ENCODE measurements at regions not wholly inside any gene's neighbourhood (a gene's known extent, or its start where the extent isn't known, plus 50 kb on each side); places are given as distances from the start of the nearest gene placed in this dataset.

DNA sequence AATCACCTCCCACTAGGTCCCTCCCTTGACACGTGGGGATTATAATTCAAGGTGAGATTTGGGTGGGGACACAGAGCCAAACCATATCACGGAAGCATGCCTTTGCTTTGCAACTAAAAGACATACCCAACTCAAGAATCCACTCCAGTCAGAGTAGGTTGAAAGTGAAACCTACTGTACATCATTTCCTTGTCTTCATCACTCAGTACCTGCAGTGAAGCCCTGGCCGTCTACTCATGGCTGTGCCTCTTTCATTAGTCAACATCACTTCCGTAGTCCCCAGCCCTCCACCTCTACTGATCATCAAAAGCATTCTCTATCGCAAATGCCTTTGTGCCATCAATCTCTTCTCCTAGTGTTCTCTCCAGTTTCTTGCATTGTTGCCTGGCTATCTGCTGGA, 343.1 kb upstream of the ARGLU1 start:
- TF ChIP-seq, protein P1, sequence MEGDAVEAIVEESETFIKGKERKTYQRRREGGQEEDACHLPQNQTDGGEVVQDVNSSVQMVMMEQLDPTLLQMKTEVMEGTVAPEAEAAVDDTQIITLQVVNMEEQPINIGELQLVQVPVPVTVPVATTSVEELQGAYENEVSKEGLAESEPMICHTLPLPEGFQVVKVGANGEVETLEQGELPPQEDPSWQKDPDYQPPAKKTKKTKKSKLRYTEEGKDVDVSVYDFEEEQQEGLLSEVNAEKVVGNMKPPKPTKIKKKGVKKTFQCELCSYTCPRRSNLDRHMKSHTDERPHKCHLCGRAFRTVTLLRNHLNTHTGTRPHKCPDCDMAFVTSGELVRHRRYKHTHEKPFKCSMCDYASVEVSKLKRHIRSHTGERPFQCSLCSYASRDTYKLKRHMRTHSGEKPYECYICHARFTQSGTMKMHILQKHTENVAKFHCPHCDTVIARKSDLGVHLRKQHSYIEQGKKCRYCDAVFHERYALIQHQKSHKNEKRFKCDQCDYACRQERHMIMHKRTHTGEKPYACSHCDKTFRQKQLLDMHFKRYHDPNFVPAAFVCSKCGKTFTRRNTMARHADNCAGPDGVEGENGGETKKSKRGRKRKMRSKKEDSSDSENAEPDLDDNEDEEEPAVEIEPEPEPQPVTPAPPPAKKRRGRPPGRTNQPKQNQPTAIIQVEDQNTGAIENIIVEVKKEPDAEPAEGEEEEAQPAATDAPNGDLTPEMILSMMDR (IDR thresholded peaks at IDR 0.05; ENCODE audit: low read depth, low read length) = no peak
- TF ChIP-seq POLR2A (IDR thresholded peaks at IDR 0.05; ENCODE audit: extremely low read depth, insufficient read length) = no peak

All from NB4 (cell line).